ENCODE measurements at regions not wholly inside any gene's neighbourhood (a gene's known extent, or its start where the extent isn't known, plus 50 kb on each side); places are given as distances from the start of the nearest gene placed in this dataset.

- TF ChIP-seq CTCF (IDR thresholded peaks at IDR 0.05; ENCODE audit: insufficient read depth, low read length) (no peak), GABPA (IDR thresholded peaks at IDR 0.05; ENCODE audit: low read depth) (no peak), POLR2AphosphoS5 (IDR thresholded peaks at IDR 0.05; ENCODE audit: low read depth) (no peak), REST (IDR thresholded peaks at IDR 0.05; ENCODE audit: insufficient replicate concordance, low read depth) (no peak), SPI1 (IDR thresholded peaks at IDR 0.05; ENCODE audit: borderline replicate concordance, low read depth) (no peak)
These were observed 62.0 kb upstream of the KLF7 start for GRCh38 chr2:207227749-207228145.

All from HL-60 (cell line).